Stimulated activated CD8-positive, alpha-beta memory T cell treated with anti-CD3 and anti-CD28 coated beads, Interleukin-15, amount 100 ng/mL, for 1 hour (primary cell): ENCODE measurements at regions not wholly inside any gene's neighbourhood (a gene's known extent, or its start where the extent isn't known, plus 50 kb on each side); places are given as distances from the start of the nearest gene placed in this dataset.
"Not testable (repeated sequence)": the region's sequence is repeated elsewhere in the genome, so short reads cannot be mapped to it uniquely, and the experiment has no call there.

Source experiments
- DNase-seq: peaks from one replicate; pipeline ENCODE4 v3.0.0-alpha.2; 2020; ENCODE audit warnings: low read depth

DNA sequence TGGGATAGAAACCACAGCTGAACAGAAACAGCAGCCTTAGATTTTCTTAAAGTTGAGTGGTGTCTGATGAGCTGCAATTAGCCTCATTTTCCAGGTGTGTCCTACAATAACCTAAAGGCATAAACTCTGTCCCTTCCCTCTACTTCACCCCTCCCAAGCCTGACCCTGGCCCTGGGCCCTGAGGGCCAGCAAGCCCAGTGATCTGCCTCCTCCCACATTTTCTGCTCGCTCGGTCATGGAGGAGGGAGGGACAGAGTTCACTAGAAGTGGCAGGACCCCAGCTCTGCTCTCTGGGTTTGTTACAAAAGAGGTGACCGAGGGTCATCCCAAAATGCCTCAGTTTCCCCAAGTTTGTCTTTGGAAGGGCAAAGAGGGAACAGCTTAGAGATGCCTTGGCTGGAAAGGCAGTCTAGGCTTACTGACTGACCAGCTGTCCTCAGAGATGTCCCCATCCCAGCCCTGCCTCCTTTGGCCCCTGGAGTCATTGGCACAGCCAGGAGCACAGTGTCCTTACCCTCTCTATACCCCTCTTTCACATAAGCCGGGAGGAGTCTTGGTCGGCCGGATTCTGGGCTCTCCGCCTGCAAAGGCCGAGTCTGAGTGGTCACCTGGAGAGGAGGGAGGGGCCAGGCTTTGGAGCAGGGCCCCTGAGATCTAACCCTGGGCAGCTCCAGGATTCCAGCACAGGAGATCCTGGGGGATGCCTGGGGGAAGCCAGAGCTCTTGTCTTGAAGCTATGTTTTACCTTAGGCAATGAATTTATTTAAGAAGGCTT is 172.7 kb downstream of the PTPRU start:
- no peak for DNase-seq

DNA sequence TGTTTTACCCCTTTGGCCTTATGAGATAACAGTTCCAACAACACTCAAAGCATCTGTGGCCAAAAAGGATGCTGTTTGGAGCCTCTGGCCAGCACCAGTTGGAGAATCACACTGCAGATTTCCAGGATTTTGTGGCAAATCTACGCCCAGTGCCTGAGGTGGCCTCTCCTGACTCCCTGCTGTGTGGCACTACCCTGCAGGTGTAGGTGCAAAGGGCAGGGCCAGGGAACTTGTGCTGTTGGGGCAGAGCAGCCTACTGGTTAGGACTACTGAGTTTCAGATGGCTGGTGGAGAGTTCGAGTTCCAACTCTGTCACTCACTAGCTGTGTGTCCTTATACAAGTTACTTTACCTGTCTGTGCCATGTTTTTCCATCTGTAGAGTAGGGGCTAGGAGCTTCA is 170.5 kb downstream of the PTPRU start:
- DNase-seq: no peak

DNA sequence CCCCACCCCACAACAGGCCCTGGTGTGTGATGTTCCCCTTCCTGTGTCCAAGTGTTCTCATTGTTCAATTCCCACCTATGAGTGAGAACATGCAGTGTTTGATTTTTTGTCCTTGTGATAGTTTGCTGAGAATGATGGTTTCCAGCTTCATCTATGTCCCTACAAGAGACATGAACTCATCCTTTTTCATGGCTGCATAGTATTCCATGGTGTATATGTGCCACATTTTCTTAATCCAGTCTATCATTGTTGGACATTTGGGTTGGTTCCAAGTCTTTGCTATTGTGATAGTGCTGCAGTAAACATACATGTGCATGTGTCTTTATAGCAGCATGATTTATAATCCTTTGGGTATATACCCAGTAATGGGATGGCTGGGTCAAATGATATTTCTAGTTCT is 163.9 kb downstream of the PTPRU start:
- DNase-seq: not testable (repeated sequence)

DNA sequence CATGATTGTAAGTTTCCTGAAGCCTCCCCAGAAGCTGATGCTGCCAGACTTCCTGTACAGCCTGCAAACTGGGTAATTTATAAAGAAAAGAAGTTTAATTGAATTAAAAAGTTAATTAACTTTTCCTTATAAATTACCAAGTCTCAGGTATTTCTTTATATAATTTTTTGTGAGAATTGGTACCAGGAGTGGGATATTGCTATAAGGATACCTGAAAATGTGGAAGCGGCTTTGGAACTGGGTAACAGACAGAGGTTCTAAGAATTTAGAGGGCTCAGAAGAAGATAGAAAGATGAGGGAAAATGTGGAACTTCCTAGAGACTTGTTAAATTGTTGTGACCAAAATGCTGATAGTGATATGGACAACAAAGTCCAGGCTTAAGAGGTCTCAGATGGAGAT is 163.1 kb downstream of the PTPRU start:
- no peak for DNase-seq

DNA sequence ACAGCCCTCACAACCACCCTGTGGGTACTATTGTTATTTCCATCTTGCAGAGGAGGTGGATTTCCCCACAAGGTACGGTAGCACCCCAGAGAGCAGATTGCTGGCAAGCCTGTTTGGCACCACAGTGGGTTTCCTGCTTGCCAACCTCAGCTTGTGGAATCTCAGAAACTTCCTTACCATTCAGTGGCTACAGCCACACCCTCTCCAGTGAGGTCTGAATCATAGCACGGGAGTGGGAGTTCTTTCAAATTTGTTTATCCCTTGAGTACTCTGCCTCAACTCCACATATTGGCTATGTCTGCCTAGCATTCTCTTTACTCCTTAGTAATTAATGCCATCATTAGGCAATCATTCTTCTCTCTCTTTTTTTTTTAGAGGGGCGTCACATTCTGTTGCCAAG is 162.1 kb downstream of the PTPRU start:
- no peak for DNase-seq

DNA sequence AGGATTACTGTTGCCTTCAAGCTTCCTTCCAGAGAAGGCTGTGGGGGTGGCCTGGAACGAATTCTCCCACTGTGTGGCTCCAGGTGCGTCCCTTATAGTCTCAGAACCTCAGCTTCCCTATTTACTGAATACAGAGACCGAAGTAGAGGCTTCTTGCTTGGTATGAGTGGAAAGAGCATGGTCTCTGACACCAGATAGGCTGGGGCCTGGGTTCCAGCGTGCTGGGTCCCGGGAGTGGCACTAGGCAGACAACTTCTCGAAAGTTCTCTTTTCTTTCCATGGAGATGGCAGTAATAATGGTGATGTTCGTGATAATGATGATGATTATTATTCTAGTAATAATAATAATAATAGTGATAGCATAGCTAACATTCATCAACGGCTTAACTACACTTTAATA is 161.7 kb downstream of the PTPRU start:
- DNase-seq: no peak

DNA sequence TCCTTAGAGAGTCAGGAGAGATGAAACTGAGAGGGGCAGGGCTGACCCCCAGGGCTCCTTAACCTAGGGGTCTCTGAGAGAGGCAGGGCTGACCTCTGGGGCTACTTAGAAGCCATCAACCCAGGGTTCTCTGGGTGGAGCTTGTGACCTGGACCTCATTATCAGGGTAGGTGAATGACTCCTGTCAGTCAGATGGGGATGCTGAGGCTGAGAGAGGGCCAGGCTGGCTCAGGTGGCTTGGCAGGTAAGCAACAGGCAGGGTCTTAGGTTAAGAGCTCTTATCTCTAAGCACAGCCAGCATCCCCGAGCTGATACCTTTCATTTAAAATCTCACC is 160.9 kb downstream of the PTPRU start:
- no peak for DNase-seq

DNA sequence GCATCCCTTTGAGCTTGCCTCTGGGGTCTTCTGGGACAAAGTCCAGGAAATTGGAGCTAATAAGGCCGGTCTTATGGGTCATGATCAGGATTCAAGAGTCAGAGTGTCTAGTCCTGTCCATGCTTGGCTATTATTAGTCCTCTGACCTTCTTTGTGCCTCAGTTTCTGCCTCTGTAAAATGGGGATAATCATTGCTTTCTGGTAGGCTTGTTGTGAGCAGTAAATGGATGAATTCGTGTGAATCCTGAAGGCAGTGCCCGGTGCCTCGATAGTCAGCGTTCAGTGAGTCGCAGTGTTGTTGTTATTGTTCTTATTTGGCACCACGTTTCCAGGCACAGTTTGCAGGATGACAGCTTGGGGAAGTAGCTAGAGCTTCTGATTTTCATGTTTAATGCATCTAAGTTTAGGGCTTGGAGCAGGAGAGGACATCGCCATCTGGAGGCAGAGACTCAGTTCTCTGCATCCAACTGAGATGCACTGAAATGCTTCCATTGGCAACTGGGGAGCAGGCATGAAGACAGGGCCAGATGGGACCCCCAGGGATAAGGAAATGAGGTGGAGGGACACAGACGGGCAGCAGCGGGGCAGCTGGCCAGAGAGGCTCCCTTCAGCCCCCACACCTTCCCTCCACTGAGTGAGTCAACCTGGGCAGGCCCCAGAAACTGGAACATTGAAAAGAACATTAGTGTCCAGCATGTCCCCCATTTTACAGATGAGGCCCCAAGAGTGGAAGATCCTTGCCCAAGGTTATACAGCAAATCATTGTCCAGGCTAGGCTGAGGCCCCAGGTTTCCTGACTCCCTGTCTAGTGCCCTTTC is 160.3 kb downstream of the PTPRU start:
- no peak for DNase-seq

DNA sequence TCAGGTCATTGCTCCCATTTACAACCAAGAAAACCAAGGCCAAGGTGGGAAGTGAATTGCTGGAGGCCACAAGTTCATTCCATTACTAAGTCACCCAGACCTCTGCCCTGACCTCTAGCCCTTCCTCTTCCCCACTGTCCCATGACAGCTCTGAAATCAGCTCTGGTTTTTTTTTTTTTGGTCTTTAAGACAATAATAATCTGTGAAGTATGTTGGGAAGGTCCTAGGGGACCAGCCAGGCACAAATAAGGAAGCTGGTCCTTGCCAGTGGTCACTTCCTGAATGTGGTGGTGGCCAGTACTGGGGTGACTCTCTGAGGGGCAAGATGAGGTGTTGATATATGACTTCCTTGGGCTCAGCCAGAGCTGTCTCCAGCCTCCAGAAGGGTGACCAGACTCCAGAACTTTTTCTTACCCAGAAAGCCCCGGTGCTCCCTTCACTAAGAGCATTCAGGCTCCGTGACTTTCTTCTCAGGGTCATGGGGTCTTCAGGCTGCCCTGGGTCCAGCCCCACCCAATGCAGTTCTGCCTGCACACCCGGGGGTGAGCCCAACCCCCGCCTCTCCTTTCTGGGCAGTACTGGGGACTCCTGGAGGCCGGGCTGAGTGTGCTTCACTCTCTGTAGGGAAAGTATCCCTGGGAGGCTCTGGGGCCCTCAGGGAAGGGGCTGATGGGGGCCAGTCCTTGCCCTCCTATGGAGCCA is 159.6 kb downstream of the PTPRU start:
- DNase-seq: no peak

DNA sequence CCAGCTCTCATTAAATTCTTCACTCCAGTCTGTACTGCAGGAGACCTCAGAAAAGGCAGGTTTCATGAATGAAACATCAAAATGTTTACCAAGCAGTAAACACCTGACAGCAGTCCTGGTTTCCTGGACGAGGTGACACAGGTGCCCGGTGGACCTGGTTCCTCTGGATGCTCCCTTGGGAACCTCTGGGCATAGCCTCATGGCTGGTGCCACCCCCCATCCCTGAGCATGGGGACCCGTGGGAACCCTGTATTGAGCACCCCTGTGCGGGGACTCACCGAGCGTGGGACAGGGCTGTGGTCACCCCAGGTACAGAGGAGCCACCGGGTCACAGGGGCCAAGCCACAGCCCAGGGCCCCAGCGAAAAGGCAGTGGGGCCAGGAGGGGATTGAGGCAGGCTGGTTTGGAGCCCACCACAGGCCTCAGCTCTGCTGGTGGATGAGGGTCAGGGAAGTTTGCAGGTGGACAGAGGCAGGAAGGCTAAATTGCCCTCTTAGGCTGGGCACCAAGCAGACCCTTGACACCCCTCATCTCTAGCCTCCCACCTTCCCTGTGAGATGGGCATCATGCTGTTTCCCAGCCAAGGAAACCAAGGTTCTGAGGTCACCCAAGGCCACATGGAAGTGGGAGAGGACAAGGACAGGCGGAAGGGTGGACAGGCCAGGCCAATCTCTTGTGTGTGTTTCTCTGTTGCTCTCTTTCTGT is 158.4 kb downstream of the PTPRU start:
- no peak for DNase-seq

DNA sequence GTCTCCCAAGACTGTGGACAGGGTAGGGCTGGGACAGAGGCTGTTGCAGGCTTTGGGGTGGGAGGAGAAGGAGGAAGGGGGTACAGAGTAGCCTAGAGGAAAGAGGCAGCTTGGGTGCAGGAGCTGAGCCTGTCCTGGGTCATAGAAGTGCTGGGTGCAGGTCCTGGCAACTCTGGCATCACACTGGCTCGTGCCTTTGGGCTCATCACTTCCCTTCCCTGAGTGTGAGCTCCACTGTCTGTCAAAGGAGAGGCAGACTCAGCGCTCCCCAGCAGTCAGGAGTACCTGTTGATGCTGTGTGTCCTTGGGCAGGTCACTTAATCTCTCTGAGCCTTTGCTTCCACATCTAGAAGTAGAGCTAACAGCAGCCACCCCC is 157.1 kb downstream of the PTPRU start:
- DNase-seq: no peak

DNA sequence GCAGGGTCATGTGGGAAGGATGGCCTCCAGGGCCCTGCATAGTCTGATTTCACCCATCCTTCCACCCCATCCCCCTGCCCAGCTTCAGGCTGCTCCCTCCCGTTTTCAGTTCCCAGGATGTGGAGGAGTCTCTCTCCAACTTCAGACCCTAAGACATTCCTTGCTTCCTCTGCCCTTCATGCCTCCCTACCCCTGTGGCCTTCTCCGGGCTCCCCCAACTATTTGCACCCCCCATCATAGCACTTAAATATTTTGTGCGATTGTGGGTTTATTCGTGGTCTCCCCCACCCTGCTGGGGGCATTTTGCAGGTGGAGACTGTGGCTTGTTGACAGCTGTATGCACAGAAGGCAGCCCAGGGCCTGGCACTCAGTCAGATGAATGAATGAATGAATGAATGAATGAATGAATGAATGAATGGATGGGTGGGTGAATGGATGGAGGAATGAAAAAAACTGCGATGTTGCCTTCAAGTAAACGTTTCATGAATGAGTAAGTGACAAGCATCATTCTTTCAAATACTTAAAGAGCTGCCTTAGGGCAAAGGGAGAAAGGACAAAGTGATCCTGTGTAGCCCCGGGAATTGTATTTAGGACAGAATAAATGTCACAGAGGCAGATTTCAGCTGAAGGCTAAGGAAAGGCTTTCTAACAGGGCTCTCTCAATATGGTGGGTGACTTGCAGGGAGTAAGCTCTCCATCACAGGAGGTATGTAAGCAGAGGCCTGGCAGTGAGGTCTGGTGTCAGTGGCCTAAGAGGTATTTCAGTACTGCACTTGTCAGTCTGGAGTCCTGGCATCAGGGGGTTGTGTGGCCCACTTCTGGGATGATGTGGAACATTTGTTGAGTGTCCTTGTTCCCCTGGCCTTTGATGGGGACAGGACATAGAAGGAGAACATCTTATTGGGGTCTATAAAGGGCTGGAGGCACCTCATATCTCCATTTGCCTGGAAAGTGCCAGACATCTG is 156.4 kb downstream of the PTPRU start:
- DNase-seq: no peak

DNA sequence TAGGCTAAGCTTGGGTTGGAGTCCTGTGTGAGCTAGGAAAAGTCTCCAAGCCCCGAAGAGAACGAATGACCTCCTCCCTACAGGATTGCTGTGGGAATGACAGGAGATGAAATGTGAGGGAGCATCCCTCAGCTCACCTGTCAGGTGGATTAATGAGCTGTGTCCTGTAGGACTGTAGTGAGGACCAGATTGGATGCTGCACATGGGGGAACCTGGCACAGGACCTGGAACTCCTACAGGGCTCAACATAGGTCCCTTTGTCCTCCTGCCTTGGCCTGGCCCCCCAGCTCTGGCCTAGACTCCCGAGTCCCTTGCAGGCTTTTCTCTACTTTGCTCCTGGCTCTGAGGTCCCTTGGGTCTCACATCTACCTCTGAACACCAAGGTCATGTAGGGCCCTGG is 155.7 kb downstream of the PTPRU start:
- no peak for DNase-seq

DNA sequence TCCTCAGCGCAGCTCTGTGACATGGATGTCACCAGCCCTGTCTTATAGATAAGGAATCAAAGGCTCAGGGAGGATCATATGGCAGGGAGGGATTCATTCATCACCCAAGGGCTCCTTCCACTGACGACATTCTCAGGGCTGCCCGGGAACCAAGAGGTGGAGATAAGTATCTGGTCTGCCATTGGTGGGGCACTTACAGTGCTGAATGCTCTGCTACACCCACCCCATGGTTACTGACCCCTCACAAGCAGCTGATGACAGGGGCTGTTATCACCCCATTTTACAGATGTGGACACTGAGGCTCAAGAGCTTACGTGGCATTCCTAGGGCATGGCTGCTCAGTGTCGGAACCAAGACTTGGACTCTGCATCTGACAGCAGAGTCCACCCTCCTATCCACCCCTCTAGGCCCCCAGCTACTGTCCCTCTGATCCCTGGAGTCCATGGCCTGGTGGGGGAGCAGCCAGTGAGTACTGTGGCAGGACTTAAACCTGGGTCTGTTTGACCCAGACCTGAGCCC is 155.1 kb downstream of the PTPRU start:
- no peak for DNase-seq

DNA sequence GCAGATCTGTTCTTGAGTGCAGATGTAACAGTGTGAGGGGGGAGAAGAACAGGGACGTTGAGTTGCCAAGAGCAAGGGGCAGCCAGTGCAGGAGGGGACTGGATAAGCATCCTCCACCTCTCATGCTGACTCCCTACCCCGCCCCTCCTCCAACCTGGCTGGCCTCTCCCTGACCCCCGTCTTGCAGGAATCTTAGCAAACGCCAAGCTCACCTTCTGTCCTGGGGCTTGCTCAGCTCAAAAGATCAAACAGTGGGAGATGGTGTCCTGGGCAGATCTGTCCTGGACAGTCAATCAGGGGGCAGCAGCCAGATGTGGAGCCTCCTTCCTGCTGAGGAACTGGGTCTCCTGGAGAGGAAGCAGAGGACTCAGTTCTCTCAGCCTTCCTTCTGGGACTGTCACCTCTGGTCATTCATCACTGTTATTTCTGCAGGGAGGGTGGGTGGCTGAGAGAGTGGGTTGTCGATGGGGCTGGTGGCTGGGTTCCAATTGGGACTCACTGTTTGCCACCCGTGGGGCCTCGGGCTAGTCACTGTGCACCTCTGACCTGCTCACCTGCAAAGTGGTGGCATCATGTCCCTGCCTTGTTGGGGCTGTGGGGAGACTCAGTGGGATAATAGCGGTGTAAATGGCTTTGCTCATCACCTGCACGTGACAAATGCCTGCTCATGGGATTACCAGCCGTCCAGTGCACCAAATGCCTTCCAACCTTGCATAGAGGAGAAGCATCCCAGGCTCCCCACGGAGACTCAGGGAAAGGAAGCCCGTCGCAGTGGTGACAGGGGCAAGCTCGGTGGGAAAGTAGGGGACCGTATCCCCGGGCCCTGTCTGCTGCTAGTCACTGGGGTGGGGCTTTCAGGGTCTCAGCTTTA is 154.4 kb downstream of the PTPRU start:
- DNase-seq: no peak

DNA sequence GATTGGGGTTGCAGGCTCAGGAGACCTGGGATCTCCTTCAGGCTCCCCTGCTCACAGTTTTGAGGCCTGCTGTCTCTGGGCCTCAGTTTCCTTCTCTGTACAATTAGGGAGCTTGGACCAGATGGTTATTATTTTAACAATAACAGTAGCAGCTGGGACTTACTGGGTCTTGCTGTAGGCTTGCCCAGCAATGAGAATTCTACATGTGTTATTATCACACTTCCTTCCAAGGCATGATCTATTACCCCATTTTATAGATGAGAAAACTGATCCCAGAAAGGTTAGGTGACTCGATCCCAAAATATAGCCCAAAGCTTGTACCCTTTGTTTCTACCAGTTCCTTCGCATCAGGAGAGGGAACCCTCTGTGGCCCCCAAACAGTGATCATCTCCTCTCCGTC is 153.8 kb downstream of the PTPRU start:
- no peak for DNase-seq

DNA sequence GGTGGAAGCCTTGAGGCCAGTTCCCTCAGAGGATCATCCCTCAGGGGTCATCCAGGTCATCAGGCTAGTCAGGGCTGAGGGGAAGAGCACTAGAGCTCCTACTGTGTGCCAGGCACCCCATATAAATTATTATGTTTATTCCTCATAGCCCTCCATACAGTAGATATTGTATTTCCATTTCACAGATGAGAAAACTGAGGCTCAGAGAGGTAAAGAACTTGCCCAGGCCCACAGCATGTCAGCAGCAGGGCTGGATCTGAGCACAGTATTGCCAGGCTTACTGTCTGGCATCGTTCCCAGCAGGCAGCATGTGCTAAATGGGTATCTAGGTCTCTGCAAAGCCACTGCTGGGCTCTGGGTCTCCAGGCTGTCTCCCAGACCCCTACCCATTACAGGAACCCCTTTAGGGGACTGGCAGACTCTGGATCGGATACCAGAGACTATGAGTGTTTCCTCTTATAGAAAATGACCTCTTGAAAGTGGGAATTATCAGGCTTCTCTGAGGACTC is 153.3 kb downstream of the PTPRU start:
- DNase-seq: no peak

DNA sequence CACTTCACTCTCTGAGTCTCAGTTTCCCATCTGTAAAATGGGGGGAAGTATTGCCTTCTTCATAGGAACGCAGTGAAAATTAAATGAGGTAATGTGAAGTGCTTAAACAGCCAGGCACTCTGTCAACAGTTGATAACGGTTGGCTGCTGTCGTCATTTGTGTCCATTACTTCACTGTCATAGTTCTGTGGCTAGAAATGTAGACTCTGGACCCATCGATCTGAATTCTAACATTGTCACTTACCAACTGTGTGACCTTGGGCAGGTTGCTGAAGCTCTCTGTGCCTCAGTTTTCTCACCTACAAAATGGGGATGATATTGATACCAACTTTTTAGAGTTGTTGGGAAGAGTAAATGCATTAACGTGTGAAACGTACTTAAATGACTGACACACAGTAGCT is 152.6 kb downstream of the PTPRU start:
- no peak for DNase-seq

DNA sequence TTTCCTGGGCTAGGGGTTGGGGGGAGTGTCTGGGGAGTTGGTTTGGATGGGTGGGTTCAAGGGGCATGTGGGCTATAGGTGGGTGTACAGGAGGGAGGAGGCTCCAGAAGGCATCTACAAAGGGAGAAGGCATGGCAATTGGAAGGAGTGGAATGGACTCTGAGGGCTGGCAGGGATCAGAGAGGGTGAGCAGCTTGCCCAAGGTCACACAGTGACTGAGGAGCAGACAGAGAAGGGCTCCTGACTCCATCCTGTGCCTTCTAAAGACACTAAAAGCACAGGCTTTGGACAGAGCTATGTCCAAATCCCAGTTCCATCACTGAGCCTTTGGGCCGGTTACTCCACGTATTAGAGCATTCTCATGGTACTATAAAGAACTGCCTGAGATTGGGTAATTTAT is 151.8 kb downstream of the PTPRU start:
- DNase-seq: no peak

DNA sequence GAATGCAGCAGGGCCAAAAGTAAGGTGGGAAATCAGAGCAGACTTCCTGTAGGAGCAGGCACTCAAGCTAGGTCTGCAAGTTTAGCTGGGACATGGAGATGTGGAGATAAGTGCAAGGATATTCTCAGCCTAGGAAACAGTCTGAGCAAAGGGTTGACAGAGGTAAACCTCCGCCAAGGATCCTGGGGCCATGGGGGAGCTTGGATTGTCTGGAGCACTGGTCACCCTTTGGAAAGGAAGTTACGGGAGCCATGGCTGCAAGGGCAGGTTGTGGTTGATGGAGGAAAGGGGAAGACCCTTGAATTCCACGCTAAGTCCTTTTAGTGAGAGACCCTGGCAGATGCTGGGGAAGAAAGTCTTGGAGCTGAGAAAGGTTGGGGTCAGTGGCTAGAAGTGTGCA is 150.9 kb downstream of the PTPRU start:
- no peak for DNase-seq
